ENCODE measurements at regions not wholly inside any gene's neighbourhood (a gene's known extent, or its start where the extent isn't known, plus 50 kb on each side); places are given as distances from the start of the nearest gene placed in this dataset.

- no peaks in the 10 kb centered on the region for H3K27me3 ChIP-seq
- no peaks in the 10 kb centered on the region for H3K9me3 ChIP-seq
- DNase-seq = no peak
- H3K4me3 ChIP-seq = no peak overlapping the region
- no peaks in the 10 kb centered on the region for H3K36me3 ChIP-seq
Observed at GRCh38 chr7:33757050-33757449, 148.3 kb upstream of the BMPER start.

- Histone ChIP-seq H3K36me3 (no peaks in the 10 kb centered on the region), H3K4me3 (no peak overlapping the region), H3K27me3 (no peaks in the 10 kb centered on the region), H3K9me3 (no peaks in the 10 kb centered on the region)
- DNase-seq = no peak
Observed at GRCh38 chr7:33757563-33758165, 147.7 kb upstream of the BMPER start.

- H3K36me3 ChIP-seq = no peaks in the 10 kb centered on the region
- H3K4me3 ChIP-seq = no peak overlapping the region
- no peak for DNase-seq
- no peaks in the 10 kb centered on the region for H3K27me3 ChIP-seq
- no peaks in the 10 kb centered on the region for H3K9me3 ChIP-seq
Observed at GRCh38 chr7:33760146-33760545, 145.2 kb upstream of the BMPER start.

- Histone ChIP-seq H3K9me3 (no peaks in the 10 kb centered on the region), H3K27me3 (no peaks in the 10 kb centered on the region), H3K36me3 (no peaks in the 10 kb centered on the region), H3K4me3 (no peak overlapping the region)
- DNase-seq = no peak
Observed at GRCh38 chr7:33760834-33761233, 144.5 kb upstream of the BMPER start.

- no peak for DNase-seq
- Histone ChIP-seq H3K9me3 (no peaks in the 10 kb centered on the region), H3K36me3 (no peaks in the 10 kb centered on the region), H3K4me3 (no peak overlapping the region), H3K27me3 (no peaks in the 10 kb centered on the region)
Observed at GRCh38 chr7:33761449-33762080, 143.8 kb upstream of the BMPER start.

GRCh38 chr7:33762151-33762910 is 143.0 kb upstream of the BMPER start:
- H3K4me3 ChIP-seq = no peak overlapping the region
- no peaks in the 10 kb centered on the region for H3K9me3 ChIP-seq
- H3K36me3 ChIP-seq = no peaks in the 10 kb centered on the region
- no peaks in the 10 kb centered on the region for H3K27me3 ChIP-seq
- DNase-seq = no peak

- Histone ChIP-seq H3K27me3 (no peaks in the 10 kb centered on the region), H3K36me3 (no peaks in the 10 kb centered on the region), H3K4me3 (no peak overlapping the region), H3K9me3 (no peaks in the 10 kb centered on the region)
- DNase-seq = no peak
Observed at GRCh38 chr7:33762911-33763306, 142.4 kb upstream of the BMPER start.

GRCh38 chr7:33764752-33765451 is 140.4 kb upstream of the BMPER start:
- DNase-seq = no peak
- Histone ChIP-seq H3K27me3 (no peaks in the 10 kb centered on the region), H3K9me3 (no peaks in the 10 kb centered on the region), H3K4me3 (no peak overlapping the region), H3K36me3 (no peaks in the 10 kb centered on the region)

- Histone ChIP-seq H3K36me3 (no peaks in the 10 kb centered on the region), H3K4me3 (no peak overlapping the region), H3K27me3 (no peaks in the 10 kb centered on the region), H3K9me3 (no peaks in the 10 kb centered on the region)
- no peak for DNase-seq
Observed at GRCh38 chr7:33766405-33766804, 138.9 kb upstream of the BMPER start.

GRCh38 chr7:33769930-33770329 is 135.4 kb upstream of the BMPER start:
- Histone ChIP-seq H3K9me3 (no peaks in the 10 kb centered on the region), H3K27me3 (no peaks in the 10 kb centered on the region), H3K36me3 (no peaks in the 10 kb centered on the region), H3K4me3 (no peak overlapping the region)
- DNase-seq = no peak

GRCh38 chr7:33770576-33770975 is 134.8 kb upstream of the BMPER start:
- no peak for DNase-seq
- H3K27me3 ChIP-seq = no peaks in the 10 kb centered on the region
- no peaks in the 10 kb centered on the region for H3K36me3 ChIP-seq
- H3K9me3 ChIP-seq = no peaks in the 10 kb centered on the region
- H3K4me3 ChIP-seq = no peak overlapping the region

GRCh38 chr7:33771422-33771821 is 133.9 kb upstream of the BMPER start:
- DNase-seq = no peak
- H3K9me3 ChIP-seq = no peaks in the 10 kb centered on the region
- H3K27me3 ChIP-seq = no peaks in the 10 kb centered on the region
- no peak overlapping the region for H3K4me3 ChIP-seq
- H3K36me3 ChIP-seq = no peaks in the 10 kb centered on the region

GRCh38 chr7:33773053-33773452 is 132.3 kb upstream of the BMPER start:
- Histone ChIP-seq H3K27me3 (no peaks in the 10 kb centered on the region), H3K4me3 (no peak overlapping the region), H3K36me3 (no peaks in the 10 kb centered on the region), H3K9me3 (no peaks in the 10 kb centered on the region)
- no peak for DNase-seq

- Histone ChIP-seq H3K36me3 (no peaks in the 10 kb centered on the region), H3K9me3 (no peaks in the 10 kb centered on the region), H3K27me3 (no peaks in the 10 kb centered on the region), H3K4me3 (no peak overlapping the region)
- no peak for DNase-seq
Observed at GRCh38 chr7:33774762-33775523, 130.4 kb upstream of the BMPER start.

- Histone ChIP-seq H3K4me3 (no peak overlapping the region), H3K9me3 (no peaks in the 10 kb centered on the region), H3K27me3 (no peaks in the 10 kb centered on the region), H3K36me3 (no peaks in the 10 kb centered on the region)
- DNase-seq = no peak
Observed at GRCh38 chr7:33775790-33776189, 129.5 kb upstream of the BMPER start.

GRCh38 chr7:33776788-33777187 is 128.6 kb upstream of the BMPER start:
- H3K27me3 ChIP-seq = no peaks in the 10 kb centered on the region
- H3K9me3 ChIP-seq = no peaks in the 10 kb centered on the region
- H3K36me3 ChIP-seq = no peaks in the 10 kb centered on the region
- DNase-seq = peak; percentile 64
- H3K4me3 ChIP-seq = no peak overlapping the region

- H3K27me3 ChIP-seq = no peaks in the 10 kb centered on the region
- peaks cover 8% of the 10 kb centered on the region; the same call in 1 of the 2 replicates for H3K9me3 ChIP-seq
- H3K4me3 ChIP-seq = no peak overlapping the region
- DNase-seq = no peak
- H3K36me3 ChIP-seq = no peaks in the 10 kb centered on the region
Observed at GRCh38 chr7:33778195-33778594, 127.1 kb upstream of the BMPER start.
